Naive thymus-derived CD8-positive, alpha-beta T cell (primary cell): ENCODE measurements at regions not wholly inside any gene's neighbourhood (a gene's known extent, or its start where the extent isn't known, plus 50 kb on each side); places are given as distances from the start of the nearest gene placed in this dataset. TPM values are rescaled to one million over a fixed set of nuclear protein-coding genes. Genes with fewer than 3 reads are reported as not detected.

Experiments used
- ATAC-seq, 2 donors: fragments of 150-1000 bp; cut with Tn5 transposase in 1 of 2; sonication (Bioruptor Pico), chemical (Tn5 transposase) in 1 of 2; 1 replicate in 1 of 2; 2 replicates in 1 of 2; pipeline ENCODE4 v1.10.0; 2021; ENCODE audit warnings: mild to moderate bottlenecking in 2 of 2, moderate library complexity in 2 of 2
- POLR2A ChIA-PET: fragments of 350-600 bp; sonication (Branson Sonifier 250); formaldehyde crosslinking; loops from one replicate; lab custom pipeline; 2021; ENCODE audit warnings: antibody characterized with exemption; lab: Charles Lee
- DNase-seq, 10 donors: peaks; one replicate each; pipeline versions ENCODE4 v3.0.0 to v3.0.0-alpha.2; 2020 to 2022
- H3K27ac Mint-ChIP-seq, 10 donors: one replicate each; pipeline ENCODE4 v1.8.0; 2020 to 2022; ENCODE audit warnings: mild to moderate bottlenecking in 10 of 10, mixed read lengths in 10 of 10, moderate library complexity in 4 of 10, inconsistent platforms in 1 of 10
- H3K27me3 Mint-ChIP-seq, 5 donors: one replicate each; pipeline ENCODE4 v1.8.0; 2021 to 2022; ENCODE audit warnings: mixed read lengths in 5 of 5
- H3K36me3 Mint-ChIP-seq, 3 donors: one replicate each; pipeline ENCODE4 v1.8.0; 2020 to 2022; ENCODE audit warnings: mixed read lengths in 3 of 3, mild to moderate bottlenecking in 2 of 3, inconsistent platforms in 1 of 3
- H3K4me1 Mint-ChIP-seq, 4 donors: one replicate each; pipeline ENCODE4 v1.8.0; 2021 to 2022; ENCODE audit warnings: mixed read lengths in 4 of 4
- H3K4me3 Mint-ChIP-seq, 10 donors: one replicate each; pipeline ENCODE4 v1.8.0; 2020 to 2022; ENCODE audit warnings: mild to moderate bottlenecking in 10 of 10, mixed read lengths in 10 of 10, moderate library complexity in 6 of 10, inconsistent platforms in 1 of 10
- H3K9me3 Mint-ChIP-seq, 9 donors: one replicate each; pipeline ENCODE4 v1.8.0; 2020 to 2022; ENCODE audit warnings: mixed read lengths in 9 of 9, mild to moderate bottlenecking in 3 of 9, inconsistent platforms in 1 of 9, moderate library complexity in 1 of 9
- microRNA-seq: library from miRNA; unstranded; fragments of <30 nt; microRNA quantifications from one replicate; pipeline ENCODE4 v1.2.0, GENCODE V29; 2022; ENCODE audit warnings: borderline microRNAs expressed

GRCh38 chr12:66035288-66035966 is 95.1 kb downstream of the LLPH start:
- H3K9me3 Mint-ChIP-seq: peaks cover 0 to 2% (median 0%) of the 10 kb centered on the region in 9 donors
- H3K36me3 Mint-ChIP-seq: no peaks in the 10 kb centered on the region
- no peak overlapping the region for H3K27ac Mint-ChIP-seq
- ATAC-seq (no peak), DNase-seq (peak in 1 of 10 donors; percentile 11)
- POLR2A ChIA-PET: no interaction called here
- H3K4me1 Mint-ChIP-seq: peaks cover 0 to 3% (median 0%) of the 10 kb centered on the region in 4 donors
- peaks cover 4 to 35% (median 19%) of the 10 kb centered on the region in 5 donors for H3K27me3 Mint-ChIP-seq
- H3K4me3 Mint-ChIP-seq: no peak overlapping the region

- H3K27me3 Mint-ChIP-seq: peaks cover 4 to 24% (median 14%) of the 10 kb centered on the region in 5 donors
- POLR2A ChIA-PET: no interaction called here
- ATAC-seq (no peak), DNase-seq (no peak)
- no peak overlapping the region for H3K27ac Mint-ChIP-seq
- H3K4me3 Mint-ChIP-seq: no peak overlapping the region
- H3K9me3 Mint-ChIP-seq: peaks cover 0 to 2% (median 0%) of the 10 kb centered on the region in 9 donors
- H3K4me1 Mint-ChIP-seq: peaks cover 0 to 3% (median 0%) of the 10 kb centered on the region in 4 donors
- H3K36me3 Mint-ChIP-seq: no peaks in the 10 kb centered on the region
Measured at GRCh38 chr12:66033151-66033550, 97.4 kb downstream of the LLPH start.

GRCh38 chr12:66032739-66033138 is 97.8 kb downstream of the LLPH start:
- no peak overlapping the region for H3K4me3 Mint-ChIP-seq
- no peaks in the 10 kb centered on the region for H3K36me3 Mint-ChIP-seq
- peaks cover 0 to 3% (median 0%) of the 10 kb centered on the region in 4 donors for H3K4me1 Mint-ChIP-seq
- H3K27me3 Mint-ChIP-seq: peaks cover 4 to 24% (median 14%) of the 10 kb centered on the region in 5 donors
- H3K9me3 Mint-ChIP-seq: peaks cover 0 to 2% (median 0%) of the 10 kb centered on the region in 9 donors
- ATAC-seq: no peak
- H3K27ac Mint-ChIP-seq: no peak overlapping the region
- POLR2A ChIA-PET: no interaction called here
- no peak for DNase-seq

- Mint-ChIP-seq H3K36me3 (no peaks in the 10 kb centered on the region), H3K4me3 (no peak overlapping the region), H3K27ac (no peak overlapping the region), H3K27me3 (peaks cover 1 to 14% (median 4%) of the 10 kb centered on the region in 5 donors), H3K9me3 (peaks cover 0 to 1% (median 0%) of the 10 kb centered on the region in 9 donors), H3K4me1 (peaks cover 0 to 3% (median 0%) of the 10 kb centered on the region in 4 donors)
- no peak for ATAC-seq
- DNase-seq: no peak
- POLR2A ChIA-PET: no interaction called here
Measured at GRCh38 chr12:66030217-66030781, 100.3 kb downstream of the LLPH start.

- DNase-seq (no peak), ATAC-seq (no peak)
- H3K36me3 Mint-ChIP-seq: no peaks in the 10 kb centered on the region
- H3K27ac Mint-ChIP-seq: no peak overlapping the region
- POLR2A ChIA-PET: no interaction called here
- no peak overlapping the region for H3K4me3 Mint-ChIP-seq
- peaks cover 0 to 3% (median 0%) of the 10 kb centered on the region in 4 donors for H3K4me1 Mint-ChIP-seq
- H3K27me3 Mint-ChIP-seq: peaks cover 0 to 6% (median 3%) of the 10 kb centered on the region in 5 donors
- no peaks in the 10 kb centered on the region for H3K9me3 Mint-ChIP-seq
Measured at GRCh38 chr12:66028390-66028789, 102.2 kb downstream of the LLPH start.

GRCh38 chr12:66025477-66025876 is 105.1 kb downstream of the LLPH start:
- Mint-ChIP-seq H3K4me1 (no peaks in the 10 kb centered on the region), H3K9me3 (no peaks in the 10 kb centered on the region), H3K4me3 (no peak overlapping the region), H3K27ac (no peak overlapping the region), H3K36me3 (no peaks in the 10 kb centered on the region), H3K27me3 (peaks cover 6 to 21% (median 9%) of the 10 kb centered on the region in 5 donors)
- DNase-seq (no peak), ATAC-seq (no peak)
- POLR2A ChIA-PET: no interaction called here

- Mint-ChIP-seq H3K27me3 (peaks cover 6 to 21% (median 14%) of the 10 kb centered on the region in 5 donors), H3K27ac (no peak overlapping the region), H3K36me3 (no peaks in the 10 kb centered on the region), H3K4me1 (no peaks in the 10 kb centered on the region), H3K9me3 (no peaks in the 10 kb centered on the region), H3K4me3 (no peak overlapping the region)
- DNase-seq (no peak), ATAC-seq (no peak)
- POLR2A ChIA-PET: no interaction called here
Measured at GRCh38 chr12:66024949-66025348, 105.6 kb downstream of the LLPH start.

GRCh38 chr12:66020481-66020880 is 110.1 kb downstream of the LLPH start:
- ATAC-seq (no peak), DNase-seq (no peak)
- no peaks in the 10 kb centered on the region for H3K9me3 Mint-ChIP-seq
- no peak overlapping the region for H3K4me3 Mint-ChIP-seq
- POLR2A ChIA-PET: no interaction called here
- no peak overlapping the region for H3K27ac Mint-ChIP-seq
- H3K36me3 Mint-ChIP-seq: no peaks in the 10 kb centered on the region
- H3K4me1 Mint-ChIP-seq: no peaks in the 10 kb centered on the region
- peaks cover 11 to 21% (median 20%) of the 10 kb centered on the region in 5 donors for H3K27me3 Mint-ChIP-seq

GRCh38 chr12:66017736-66018135 is 112.8 kb downstream of the LLPH start:
- POLR2A ChIA-PET: no interaction called here
- Mint-ChIP-seq H3K9me3 (no peaks in the 10 kb centered on the region), H3K27ac (no peak overlapping the region), H3K4me3 (no peak overlapping the region), H3K4me1 (no peaks in the 10 kb centered on the region), H3K27me3 (peaks cover 9 to 20% (median 13%) of the 10 kb centered on the region in 5 donors), H3K36me3 (no peaks in the 10 kb centered on the region)
- ATAC-seq (no peak), DNase-seq (no peak)

Small RNA genes in the stretch of these regions (microRNA-seq; reads per million reads assigned to microRNA genes)
- not detected for gene MIR6074
